Eye (tissue), 1 donor: ENCODE measurements at regions not wholly inside any gene's neighbourhood (a gene's known extent, or its start where the extent isn't known, plus 50 kb on each side); places are given as distances from the start of the nearest gene placed in this dataset.

Experiments
- DNase-seq: peaks from one replicate; pipeline ENCODE4 v3.0.0-alpha.2; 2015

DNA sequence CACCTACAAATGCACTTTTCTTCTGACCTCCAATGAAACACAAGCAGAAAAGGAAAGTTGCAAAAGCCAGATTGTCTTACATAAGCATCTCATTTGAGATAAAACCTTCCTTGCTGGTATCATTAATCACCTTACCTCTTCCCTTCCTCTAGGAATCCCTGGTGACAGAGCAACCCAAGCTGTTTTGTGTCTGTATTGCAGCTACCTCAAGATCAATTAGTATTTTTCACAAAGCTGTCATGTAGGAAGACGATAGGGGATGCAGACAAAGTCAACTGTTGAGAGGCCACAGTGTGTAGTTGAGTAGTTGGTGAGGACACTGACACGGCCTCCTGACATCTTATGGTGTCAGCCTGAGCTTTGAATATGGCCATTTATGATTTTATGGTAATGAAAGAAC is 339.1 kb upstream of the SLC10A2 start:
- no peak for DNase-seq

GRCh38 chr13:103403814-103404213 is 337.6 kb upstream of the SLC10A2 start:
- DNase-seq = no peak

GRCh38 chr13:103403148-103403740 is 337.0 kb upstream of the SLC10A2 start:
- DNase-seq = no peak

DNA sequence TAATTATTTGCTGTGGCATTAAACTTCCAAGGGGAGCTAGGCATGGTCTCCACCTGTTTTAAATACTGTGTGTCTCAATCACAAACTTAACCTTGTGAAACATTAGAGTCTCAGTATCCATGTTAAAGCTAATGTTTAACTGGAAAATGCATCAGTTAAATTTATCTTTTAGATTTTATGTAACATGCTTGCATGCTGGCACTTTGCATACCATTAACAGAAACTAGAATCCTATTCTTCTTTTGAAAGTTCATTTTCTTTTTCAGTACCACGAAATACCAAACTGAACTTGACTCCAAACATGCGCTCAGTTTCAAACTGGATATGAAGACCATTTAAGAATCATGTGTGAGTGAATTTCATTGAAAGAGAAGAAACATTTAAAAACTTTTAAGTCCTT is 328.9 kb upstream of the SLC10A2 start:
- no peak for DNase-seq

- no peak for DNase-seq
Measured at GRCh38 chr13:103394618-103395017, 328.4 kb upstream of the SLC10A2 start.

- DNase-seq = no peak
Measured at GRCh38 chr13:103391936-103392335, 325.7 kb upstream of the SLC10A2 start.

DNA sequence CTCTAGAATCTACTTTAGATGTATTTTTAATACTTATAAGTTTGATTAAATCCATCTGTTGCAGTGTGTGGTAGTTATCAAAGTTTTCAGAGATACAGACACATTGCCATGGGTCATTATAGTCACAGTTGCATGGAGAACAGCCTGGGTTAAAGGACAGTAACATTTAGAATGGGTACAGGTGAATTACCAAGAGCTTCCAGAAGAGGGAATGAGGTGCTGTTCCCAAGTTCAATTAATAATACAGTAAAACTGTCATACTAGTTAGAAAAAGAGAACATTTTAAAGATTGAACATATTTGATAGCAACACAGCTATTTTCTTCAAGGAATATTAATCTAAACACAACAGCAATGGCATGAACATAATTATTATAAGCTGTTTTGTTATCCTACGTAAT is 322.6 kb upstream of the SLC10A2 start:
- no peak for DNase-seq

DNA sequence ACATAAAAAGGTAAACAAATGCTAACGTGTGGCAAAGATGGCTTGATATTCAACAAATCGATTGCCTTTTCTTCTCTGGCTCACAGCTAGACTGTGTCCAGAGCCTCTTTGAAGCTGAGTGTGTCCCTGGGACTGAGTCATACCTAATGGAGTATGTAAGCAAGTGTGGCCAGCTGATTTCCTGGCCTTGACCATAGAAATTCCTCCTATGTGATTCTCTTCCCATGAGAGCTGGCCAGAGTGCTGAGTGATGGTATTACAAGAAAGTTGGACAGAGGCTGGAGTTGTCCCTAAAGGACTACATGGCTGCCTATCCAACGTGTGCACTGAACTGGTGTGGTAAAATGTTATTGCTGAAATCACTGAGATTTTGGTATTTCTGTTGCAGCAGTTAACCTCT is 320.1 kb upstream of the SLC10A2 start:
- DNase-seq = no peak

DNA sequence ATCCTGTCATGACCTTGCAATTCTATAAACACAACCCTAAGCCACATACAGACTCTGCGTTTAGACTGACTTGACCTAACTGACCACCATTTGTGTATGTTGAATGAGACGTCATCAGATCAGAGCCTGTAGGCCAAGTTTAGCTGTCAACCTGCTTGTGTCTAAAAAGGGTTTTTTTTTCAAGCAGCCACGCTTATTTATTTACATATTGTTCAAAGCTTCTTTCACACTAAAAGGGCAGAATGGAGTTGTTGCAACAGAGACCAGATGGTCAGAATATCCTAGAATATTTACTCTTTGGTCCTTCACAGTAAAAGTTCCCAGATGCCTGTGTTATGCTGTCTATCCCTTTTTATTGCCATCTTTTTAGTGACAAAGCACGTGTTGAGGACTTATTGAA is 307.7 kb upstream of the SLC10A2 start:
- DNase-seq = no peak

- no peak for DNase-seq
Measured at GRCh38 chr13:103371271-103371670, 305.1 kb upstream of the SLC10A2 start.

- no peak for DNase-seq
Measured at GRCh38 chr13:103370790-103371189, 304.6 kb upstream of the SLC10A2 start.

GRCh38 chr13:103358255-103358932 is 292.2 kb upstream of the SLC10A2 start:
- no peak for DNase-seq

GRCh38 chr13:103356226-103356864 is 290.1 kb upstream of the SLC10A2 start:
- no peak for DNase-seq

GRCh38 chr13:103354171-103354570 is 288.0 kb upstream of the SLC10A2 start:
- no peak for DNase-seq

DNA sequence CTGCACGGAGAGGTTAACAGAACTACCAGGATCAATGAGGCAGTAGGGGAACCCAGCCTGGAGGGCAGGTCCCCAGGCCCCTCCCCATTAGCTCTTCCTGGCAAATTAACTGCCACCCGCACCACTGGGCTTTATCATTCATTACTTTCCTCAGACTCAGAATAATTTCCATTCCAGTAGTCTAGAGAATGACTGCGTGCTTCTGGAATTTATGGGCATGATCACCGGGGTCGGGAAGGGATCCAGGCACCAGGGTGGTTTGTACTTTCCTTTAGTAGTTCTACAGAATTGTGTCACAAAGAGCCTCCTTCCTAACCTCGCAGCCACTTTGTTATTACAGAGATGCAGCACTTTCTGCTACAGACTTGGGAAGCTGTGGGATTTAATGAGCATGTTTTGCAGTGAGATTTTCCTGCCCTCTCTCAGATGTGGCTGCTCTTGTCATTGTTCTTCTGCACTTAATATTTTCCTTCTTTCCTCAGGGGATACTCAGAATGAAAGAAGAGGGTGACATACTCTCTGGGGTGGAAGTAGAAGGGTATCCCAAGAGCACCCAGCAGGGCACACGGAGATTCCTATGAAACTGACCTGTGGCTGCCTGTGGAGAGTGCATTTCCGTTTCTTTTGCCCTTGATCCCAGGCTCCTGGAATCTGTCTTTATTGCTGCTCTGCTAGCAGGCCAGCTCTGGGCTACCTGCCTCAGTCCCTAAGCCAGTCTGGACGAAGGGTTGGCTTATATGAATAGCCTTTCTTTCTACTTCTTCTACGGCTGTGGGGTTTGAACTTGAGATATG is 285.0 kb upstream of the SLC10A2 start:
- DNase-seq = peak; percentile 52

DNA sequence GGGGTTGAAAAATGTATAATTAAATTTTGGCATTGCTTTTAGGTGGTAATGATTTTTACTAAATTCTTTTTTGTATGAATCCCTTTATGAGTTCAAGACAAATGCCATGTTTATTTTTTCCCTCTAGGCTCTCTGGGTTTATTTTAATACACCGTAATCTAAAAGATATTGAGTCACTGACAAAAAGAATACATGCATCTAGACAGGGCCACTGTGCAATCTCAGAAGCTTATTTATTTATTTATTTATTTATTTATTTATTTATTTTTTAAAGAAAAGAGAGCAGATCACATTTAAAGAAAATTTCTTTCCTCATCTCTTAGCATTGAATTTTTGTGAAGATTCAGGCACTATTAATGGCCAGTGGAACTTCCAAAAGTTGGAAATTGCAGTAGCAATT is 283.9 kb upstream of the SLC10A2 start:
- no peak for DNase-seq

- peak; percentile 50 for DNase-seq
Measured at GRCh38 chr13:103349211-103349980, 283.2 kb upstream of the SLC10A2 start.

DNA sequence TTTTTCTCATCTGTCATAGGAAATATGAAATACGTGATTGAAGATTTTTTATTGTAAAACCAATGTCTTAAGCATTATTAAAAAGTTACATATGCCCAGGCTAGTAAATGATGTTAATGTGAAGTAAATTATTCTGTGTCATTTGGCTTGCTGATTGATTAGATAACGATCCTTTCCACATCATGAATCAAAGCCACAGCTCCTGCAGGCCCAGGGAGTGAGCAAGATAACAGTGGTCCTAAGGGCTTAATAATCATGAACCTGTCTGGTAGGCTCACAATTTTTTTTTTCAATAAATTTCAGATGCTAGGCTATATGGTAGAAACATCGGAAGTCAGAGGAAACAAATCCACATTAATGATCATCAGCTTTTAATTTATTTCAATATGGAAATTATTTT is 269.0 kb upstream of the SLC10A2 start:
- DNase-seq = no peak

GRCh38 chr13:103331924-103332323 is 265.7 kb upstream of the SLC10A2 start:
- no peak for DNase-seq

DNA sequence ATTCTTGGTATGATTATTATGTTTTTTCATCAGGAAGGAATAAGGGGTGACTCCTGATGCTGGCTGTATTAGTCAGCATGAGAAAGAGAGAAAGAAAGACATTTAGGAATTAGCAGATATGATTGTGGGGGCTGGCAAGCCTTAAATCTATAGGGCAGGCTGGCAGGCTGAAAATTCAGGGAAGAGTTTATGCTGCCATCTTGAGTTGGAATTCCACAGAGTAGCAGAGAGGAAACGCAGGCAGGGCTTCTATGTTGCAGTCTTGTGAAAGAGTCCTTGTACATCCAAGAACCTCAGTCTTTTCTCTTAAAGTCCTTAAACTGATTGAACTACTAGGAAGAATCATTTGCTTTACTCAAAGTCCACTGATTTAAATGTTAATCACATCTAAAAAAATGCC is 262.7 kb upstream of the SLC10A2 start:
- DNase-seq = no peak

GRCh38 chr13:103326326-103326725 is 260.1 kb upstream of the SLC10A2 start:
- no peak for DNase-seq

DNA sequence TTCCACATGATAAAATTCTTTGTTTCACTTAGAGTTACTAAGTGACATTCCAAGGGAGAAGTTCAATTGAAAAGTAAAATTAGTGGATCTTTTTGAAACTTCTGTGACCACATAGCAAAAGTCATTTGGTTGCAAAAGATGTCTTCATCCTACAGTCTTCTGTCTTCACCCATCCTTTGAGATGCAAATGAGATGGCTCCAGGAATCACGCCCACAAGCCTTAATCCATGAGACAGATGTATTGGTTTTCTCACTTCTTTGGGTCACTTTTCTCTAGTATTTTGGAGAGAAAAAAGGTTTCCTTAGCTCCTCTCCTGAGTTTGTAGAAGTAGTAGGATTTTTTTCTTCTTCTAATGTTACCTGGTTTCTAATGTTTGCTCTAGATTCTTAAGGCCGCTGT is 259.5 kb upstream of the SLC10A2 start:
- no peak for DNase-seq

DNA sequence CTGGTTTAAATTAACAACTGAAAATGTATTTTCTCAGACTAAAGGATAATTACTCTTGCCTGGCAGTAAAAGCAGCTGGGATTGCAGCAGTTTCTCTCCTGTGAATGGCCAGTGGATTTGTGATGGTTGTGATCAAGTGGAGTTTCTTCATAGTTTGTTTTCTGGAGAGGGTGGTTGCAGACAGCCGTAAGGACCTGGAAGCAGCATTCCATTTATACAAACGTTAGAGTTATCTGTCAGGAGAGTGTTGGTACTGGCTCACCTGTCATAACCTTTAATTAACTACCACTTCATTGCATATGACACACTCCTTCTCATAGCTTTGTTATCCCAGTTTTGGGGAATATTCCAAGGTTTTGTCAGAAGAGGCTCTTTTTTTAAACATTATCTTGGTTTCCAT is 258.4 kb upstream of the SLC10A2 start:
- DNase-seq = no peak
